ENCODE measurements at regions not wholly inside any gene's neighbourhood (a gene's known extent, or its start where the extent isn't known, plus 50 kb on each side); places are given as distances from the start of the nearest gene placed in this dataset.
A peak's percentile ranks its signal among the peaks of the same experiment; 100 is the strongest.

GRCh38 chr9:89872913-89873707 is 268.3 kb downstream of the GADD45G start:
- no peaks in the 10 kb centered on the region for H3K9me3 ChIP-seq (ENCODE audit: control insufficient read depth, insufficient read depth, low read length)
- H3K36me3 ChIP-seq (ENCODE audit: control insufficient read depth, insufficient read depth, low read length): no peaks in the 10 kb centered on the region
- H3K27ac ChIP-seq (ENCODE audit: low read depth, low read length): no peak overlapping the region
- H3K4me1 ChIP-seq (ENCODE audit: control insufficient read depth, insufficient read depth, low read length): peaks cover 38% of the 10 kb centered on the region
- no peaks in the 10 kb centered on the region for H3K27me3 ChIP-seq (ENCODE audit: control insufficient read depth, insufficient read depth, low read length)
- no peak overlapping the region for H3K4me3 ChIP-seq (ENCODE audit: low read depth, low read length)
- WGBS (ENCODE audit: insufficient coverage): 94% methylated on average over 9 of the region's 11 CpGs
- no peak for DNase-seq (ENCODE audit: low read depth in 4 of 6, low spot score in 6 of 6)

GRCh38 chr9:89873801-89874200 is 269.0 kb downstream of the GADD45G start:
- no peaks in the 10 kb centered on the region for H3K27me3 ChIP-seq (ENCODE audit: control insufficient read depth, insufficient read depth, low read length)
- H3K4me3 ChIP-seq (ENCODE audit: low read depth, low read length): no peak overlapping the region
- peaks cover 42% of the 10 kb centered on the region for H3K4me1 ChIP-seq (ENCODE audit: control insufficient read depth, insufficient read depth, low read length)
- H3K9me3 ChIP-seq (ENCODE audit: control insufficient read depth, insufficient read depth, low read length): no peaks in the 10 kb centered on the region
- 88% methylated on average over 7 of the region's 8 CpGs for WGBS (ENCODE audit: insufficient coverage)
- H3K36me3 ChIP-seq (ENCODE audit: control insufficient read depth, insufficient read depth, low read length): no peaks in the 10 kb centered on the region
- no peak overlapping the region for H3K27ac ChIP-seq (ENCODE audit: low read depth, low read length)
- DNase-seq (ENCODE audit: low read depth in 4 of 6, low spot score in 6 of 6): no peak

GRCh38 chr9:89874351-89875321 is 269.8 kb downstream of the GADD45G start:
- no peak overlapping the region for H3K27ac ChIP-seq (ENCODE audit: low read depth, low read length)

GRCh38 chr9:89877051-89878002 is 272.5 kb downstream of the GADD45G start:
- no peak overlapping the region for H3K4me3 ChIP-seq (ENCODE audit: low read depth, low read length)
- H3K27ac ChIP-seq (ENCODE audit: low read depth, low read length): no peak overlapping the region
- no peaks in the 10 kb centered on the region for H3K36me3 ChIP-seq (ENCODE audit: control insufficient read depth, insufficient read depth, low read length)
- WGBS (ENCODE audit: insufficient coverage): 87% methylated on average over 14 of the region's 18 CpGs
- DNase-seq (ENCODE audit: low read depth in 4 of 6, low spot score in 6 of 6): no peak
- peaks cover 47% of the 10 kb centered on the region for H3K4me1 ChIP-seq (ENCODE audit: control insufficient read depth, insufficient read depth, low read length)
- no peaks in the 10 kb centered on the region for H3K27me3 ChIP-seq (ENCODE audit: control insufficient read depth, insufficient read depth, low read length)
- no peaks in the 10 kb centered on the region for H3K9me3 ChIP-seq (ENCODE audit: control insufficient read depth, insufficient read depth, low read length)

More at GRCh38 chr9:89874351-89875321, 269.8 kb downstream of the GADD45G start:
- Histone ChIP-seq H3K9me3 (ENCODE audit: control insufficient read depth, insufficient read depth, low read length) (no peaks in the 10 kb centered on the region), H3K4me1 (ENCODE audit: control insufficient read depth, insufficient read depth, low read length) (peaks cover 47% of the 10 kb centered on the region), H3K4me3 (ENCODE audit: low read depth, low read length) (no peak overlapping the region), H3K27me3 (ENCODE audit: control insufficient read depth, insufficient read depth, low read length) (no peaks in the 10 kb centered on the region), H3K36me3 (ENCODE audit: control insufficient read depth, insufficient read depth, low read length) (no peaks in the 10 kb centered on the region)
- 47% methylated on average over 18 of the region's 18 CpGs for WGBS (ENCODE audit: insufficient coverage)
- DNase-seq (ENCODE audit: low read depth in 4 of 6, low spot score in 6 of 6): peak in 3 of 6 donors; percentile 26 to 70 (median 50)

GRCh38 chr9:89878003-89878411 is 273.2 kb downstream of the GADD45G start:
- Histone ChIP-seq H3K36me3 (ENCODE audit: control insufficient read depth, insufficient read depth, low read length) (no peaks in the 10 kb centered on the region), H3K4me3 (ENCODE audit: low read depth, low read length) (no peak overlapping the region), H3K9me3 (ENCODE audit: control insufficient read depth, insufficient read depth, low read length) (no peaks in the 10 kb centered on the region), H3K27ac (ENCODE audit: low read depth, low read length) (no peak overlapping the region), H3K4me1 (ENCODE audit: control insufficient read depth, insufficient read depth, low read length) (peaks cover 40% of the 10 kb centered on the region), H3K27me3 (ENCODE audit: control insufficient read depth, insufficient read depth, low read length) (no peaks in the 10 kb centered on the region)
- 96% methylated on average over 4 of the region's 5 CpGs for WGBS (ENCODE audit: insufficient coverage)
- no peak for DNase-seq (ENCODE audit: low read depth in 4 of 6, low spot score in 6 of 6)

- Histone ChIP-seq H3K4me3 (ENCODE audit: low read depth, low read length) (no peak overlapping the region), H3K9me3 (ENCODE audit: control insufficient read depth, insufficient read depth, low read length) (no peaks in the 10 kb centered on the region), H3K27ac (ENCODE audit: low read depth, low read length) (no peak overlapping the region), H3K36me3 (ENCODE audit: control insufficient read depth, insufficient read depth, low read length) (no peaks in the 10 kb centered on the region), H3K4me1 (ENCODE audit: control insufficient read depth, insufficient read depth, low read length) (peaks cover 33% of the 10 kb centered on the region), H3K27me3 (ENCODE audit: control insufficient read depth, insufficient read depth, low read length) (no peaks in the 10 kb centered on the region)
- peak in 1 of 6 donors; percentile 34 for DNase-seq (ENCODE audit: low read depth in 4 of 6, low spot score in 6 of 6)
- 58% methylated on average over 6 of the region's 6 CpGs for WGBS (ENCODE audit: insufficient coverage)
Observed at GRCh38 chr9:89878687-89879086, 273.9 kb downstream of the GADD45G start.

GRCh38 chr9:89879276-89879675 is 274.5 kb downstream of the GADD45G start:
- DNase-seq (ENCODE audit: low read depth in 4 of 6, low spot score in 6 of 6): no peak
- H3K4me1 ChIP-seq (ENCODE audit: control insufficient read depth, insufficient read depth, low read length): peaks cover 28% of the 10 kb centered on the region
- H3K9me3 ChIP-seq (ENCODE audit: control insufficient read depth, insufficient read depth, low read length): no peaks in the 10 kb centered on the region
- WGBS (ENCODE audit: insufficient coverage): no CpG with 5 or more reads among the region's 6 CpGs
- no peak overlapping the region for H3K4me3 ChIP-seq (ENCODE audit: low read depth, low read length)
- no peak overlapping the region for H3K27ac ChIP-seq (ENCODE audit: low read depth, low read length)
- H3K36me3 ChIP-seq (ENCODE audit: control insufficient read depth, insufficient read depth, low read length): no peaks in the 10 kb centered on the region
- H3K27me3 ChIP-seq (ENCODE audit: control insufficient read depth, insufficient read depth, low read length): no peaks in the 10 kb centered on the region

- peaks cover 23% of the 10 kb centered on the region for H3K4me1 ChIP-seq (ENCODE audit: control insufficient read depth, insufficient read depth, low read length)
- no peaks in the 10 kb centered on the region for H3K36me3 ChIP-seq (ENCODE audit: control insufficient read depth, insufficient read depth, low read length)
- H3K27me3 ChIP-seq (ENCODE audit: control insufficient read depth, insufficient read depth, low read length): no peaks in the 10 kb centered on the region
- H3K27ac ChIP-seq (ENCODE audit: low read depth, low read length): no peak overlapping the region
- H3K9me3 ChIP-seq (ENCODE audit: control insufficient read depth, insufficient read depth, low read length): no peaks in the 10 kb centered on the region
- DNase-seq (ENCODE audit: low read depth in 4 of 6, low spot score in 6 of 6): no peak
- H3K4me3 ChIP-seq (ENCODE audit: low read depth, low read length): no peak overlapping the region
- WGBS (ENCODE audit: insufficient coverage): 92% methylated on average over 6 of the region's 8 CpGs
Observed at GRCh38 chr9:89879701-89880100, 274.9 kb downstream of the GADD45G start.

- Histone ChIP-seq H3K4me1 (ENCODE audit: control insufficient read depth, insufficient read depth, low read length) (peaks cover 19% of the 10 kb centered on the region), H3K9me3 (ENCODE audit: control insufficient read depth, insufficient read depth, low read length) (no peaks in the 10 kb centered on the region), H3K36me3 (ENCODE audit: control insufficient read depth, insufficient read depth, low read length) (no peaks in the 10 kb centered on the region), H3K27ac (ENCODE audit: low read depth, low read length) (no peak overlapping the region), H3K27me3 (ENCODE audit: control insufficient read depth, insufficient read depth, low read length) (no peaks in the 10 kb centered on the region), H3K4me3 (ENCODE audit: low read depth, low read length) (no peak overlapping the region)
- DNase-seq (ENCODE audit: low read depth in 4 of 6, low spot score in 6 of 6): no peak
- 92% methylated on average over 5 of the region's 11 CpGs for WGBS (ENCODE audit: insufficient coverage)
Observed at GRCh38 chr9:89880161-89880560, 275.3 kb downstream of the GADD45G start.
